WTC11 (cell line): ENCODE measurements at regions not wholly inside any gene's neighbourhood (a gene's known extent, or its start where the extent isn't known, plus 50 kb on each side); places are given as distances from the start of the nearest gene placed in this dataset.

ENCODE experiments used
- RELA ChIP-seq: sonication (generic); formaldehyde crosslinking; IDR thresholded peaks from 2 replicates; pipeline ENCODE4 v1.8.1; 2022; ENCODE audit warnings: missing genetic modification reagents, mild to moderate bottlenecking, borderline replicate concordance
- TF ChIP-seq, protein P1 (sequence below): sonication (generic); formaldehyde crosslinking; IDR thresholded peaks from 2 replicates; pipeline ENCODE4 v1.8.0; 2022; ENCODE audit warnings: missing genetic modification reagents
- TF ChIP-seq, protein P2 (sequence below): fragments of 200-600 bp; IDR thresholded peaks from 2 replicates; pipeline ENCODE4 v1.8.0; 2022; ENCODE audit warnings: antibody characterized with exemption

DNA sequence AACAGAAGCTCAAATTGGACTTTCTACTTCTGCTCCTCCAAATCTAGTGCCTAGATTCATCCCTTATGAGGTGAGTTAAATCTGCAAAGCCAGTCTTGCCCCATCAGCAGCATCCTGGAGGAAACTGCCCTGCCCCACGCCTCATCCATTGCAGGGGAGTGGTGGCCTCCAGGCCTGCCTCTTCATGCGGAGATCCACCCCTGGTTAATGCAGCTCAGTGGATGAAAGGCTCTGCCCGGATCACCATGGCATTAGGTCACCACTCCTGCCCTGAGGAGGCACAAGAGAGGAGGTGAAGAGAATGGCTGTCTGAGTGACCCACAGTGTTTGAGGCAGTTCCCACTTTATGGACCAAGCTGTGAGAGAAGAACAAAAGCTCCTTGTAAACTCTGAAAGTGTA lies 218.1 kb downstream of the C12orf75 start:
- TF ChIP-seq, protein P1, sequence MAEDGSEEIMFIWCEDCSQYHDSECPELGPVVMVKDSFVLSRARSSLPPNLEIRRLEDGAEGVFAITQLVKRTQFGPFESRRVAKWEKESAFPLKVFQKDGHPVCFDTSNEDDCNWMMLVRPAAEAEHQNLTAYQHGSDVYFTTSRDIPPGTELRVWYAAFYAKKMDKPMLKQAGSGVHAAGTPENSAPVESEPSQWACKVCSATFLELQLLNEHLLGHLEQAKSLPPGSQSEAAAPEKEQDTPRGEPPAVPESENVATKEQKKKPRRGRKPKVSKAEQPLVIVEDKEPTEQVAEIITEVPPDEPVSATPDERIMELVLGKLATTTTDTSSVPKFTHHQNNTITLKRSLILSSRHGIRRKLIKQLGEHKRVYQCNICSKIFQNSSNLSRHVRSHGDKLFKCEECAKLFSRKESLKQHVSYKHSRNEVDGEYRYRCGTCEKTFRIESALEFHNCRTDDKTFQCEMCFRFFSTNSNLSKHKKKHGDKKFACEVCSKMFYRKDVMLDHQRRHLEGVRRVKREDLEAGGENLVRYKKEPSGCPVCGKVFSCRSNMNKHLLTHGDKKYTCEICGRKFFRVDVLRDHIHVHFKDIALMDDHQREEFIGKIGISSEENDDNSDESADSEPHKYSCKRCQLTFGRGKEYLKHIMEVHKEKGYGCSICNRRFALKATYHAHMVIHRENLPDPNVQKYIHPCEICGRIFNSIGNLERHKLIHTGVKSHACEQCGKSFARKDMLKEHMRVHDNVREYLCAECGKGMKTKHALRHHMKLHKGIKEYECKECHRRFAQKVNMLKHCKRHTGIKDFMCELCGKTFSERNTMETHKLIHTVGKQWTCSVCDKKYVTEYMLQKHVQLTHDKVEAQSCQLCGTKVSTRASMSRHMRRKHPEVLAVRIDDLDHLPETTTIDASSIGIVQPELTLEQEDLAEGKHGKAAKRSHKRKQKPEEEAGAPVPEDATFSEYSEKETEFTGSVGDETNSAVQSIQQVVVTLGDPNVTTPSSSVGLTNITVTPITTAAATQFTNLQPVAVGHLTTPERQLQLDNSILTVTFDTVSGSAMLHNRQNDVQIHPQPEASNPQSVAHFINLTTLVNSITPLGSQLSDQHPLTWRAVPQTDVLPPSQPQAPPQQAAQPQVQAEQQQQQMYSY (CRISPR knock-in tag) = no peak
- TF ChIP-seq RELA (CRISPR knock-in tag) = no peak
- TF ChIP-seq, protein P2, sequence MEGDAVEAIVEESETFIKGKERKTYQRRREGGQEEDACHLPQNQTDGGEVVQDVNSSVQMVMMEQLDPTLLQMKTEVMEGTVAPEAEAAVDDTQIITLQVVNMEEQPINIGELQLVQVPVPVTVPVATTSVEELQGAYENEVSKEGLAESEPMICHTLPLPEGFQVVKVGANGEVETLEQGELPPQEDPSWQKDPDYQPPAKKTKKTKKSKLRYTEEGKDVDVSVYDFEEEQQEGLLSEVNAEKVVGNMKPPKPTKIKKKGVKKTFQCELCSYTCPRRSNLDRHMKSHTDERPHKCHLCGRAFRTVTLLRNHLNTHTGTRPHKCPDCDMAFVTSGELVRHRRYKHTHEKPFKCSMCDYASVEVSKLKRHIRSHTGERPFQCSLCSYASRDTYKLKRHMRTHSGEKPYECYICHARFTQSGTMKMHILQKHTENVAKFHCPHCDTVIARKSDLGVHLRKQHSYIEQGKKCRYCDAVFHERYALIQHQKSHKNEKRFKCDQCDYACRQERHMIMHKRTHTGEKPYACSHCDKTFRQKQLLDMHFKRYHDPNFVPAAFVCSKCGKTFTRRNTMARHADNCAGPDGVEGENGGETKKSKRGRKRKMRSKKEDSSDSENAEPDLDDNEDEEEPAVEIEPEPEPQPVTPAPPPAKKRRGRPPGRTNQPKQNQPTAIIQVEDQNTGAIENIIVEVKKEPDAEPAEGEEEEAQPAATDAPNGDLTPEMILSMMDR = no peak
